K562 (cell line): ENCODE measurements at regions not wholly inside any gene's neighbourhood (a gene's known extent, or its start where the extent isn't known, plus 50 kb on each side); places are given as distances from the start of the nearest gene placed in this dataset.
"Not testable (repeated sequence)": the region's sequence is repeated elsewhere in the genome, so short reads cannot be mapped to it uniquely, and the experiment has no call there.

Experiments used
- ATAC-seq: fragments of 200-7000 bp; cut with Tn5 transposase; 3 replicates; pipeline ENCODE4 v1.9.1; 2020; ENCODE audit warnings: moderate library complexity
- BruUV-seq: library from RNA; stranded (reverse); fragments of 400-500 nt; replicated peaks from 2 replicates; lab custom pipeline; 2021; lab: Mats Ljungman, UMichigan
- CTCF ChIA-PET: fragments of 300-600 bp; formaldehyde crosslinking; extraction: SDS; loops from one replicate; lab custom pipeline; 2021; ENCODE audit warnings: low intra/inter-chr PET ratio; lab: Yijun Ruan, JAX
- POLR2A ChIA-PET: fragments of 300-600, 350-650 bp; sonication (Branson Sonifier 250); formaldehyde crosslinking; extraction: SDS; loops from one replicate; lab custom pipeline; 2021; ENCODE audit warnings: antibody characterized with exemption, inconsistent platforms; lab: Yijun Ruan, JAX
- DNase-seq, 4 experiments: peaks; one replicate each; pipeline versions ENCODE4 v3.0.0 to v3.0.0-alpha.2; 2011 to 2018; ENCODE audit warnings: low spot score in 3 of 4, mixed read lengths in 3 of 4; ENCODE audit errors: extremely low read depth in 1 of 4
- FAIRE-seq: peaks from 2 replicates; lab custom pipeline; 2011; peaks lifted over from hg19 to GRCh38; lab: Jason Lieb, UNC
- H2AFZ ChIP-seq: 2 replicates; pipeline ENCODE4 v1.6.0; 2011; ENCODE audit warnings: low read depth, low read length, control low read depth, inconsistent platforms
- H3K27ac ChIP-seq: fragments of 200-600 bp; 3 replicates; pipeline ENCODE4 v1.8.0; 2011; ENCODE audit warnings: low read depth, mild to moderate bottlenecking, control low read depth, inconsistent platforms, low read length, moderate library complexity, mixed read lengths; ENCODE audit errors: extremely low read depth
- H3K27me3 ChIP-seq, 2 experiments: fragments of 300-600 bp in 1 of 2; 2 replicates in 1 of 2; 3 replicates in 1 of 2; pipeline versions ENCODE4 v1.6.0 to v1.8.0; 2011; ENCODE audit warnings: inconsistent platforms in 2 of 2, low read length in 2 of 2, mild to moderate bottlenecking in 1 of 2, mixed read lengths in 1 of 2, moderate library complexity in 1 of 2; ENCODE audit not compliant: control insufficient read depth in 2 of 2, insufficient read depth in 2 of 2
- H3K36me3 ChIP-seq: fragments of 300-600 bp; 3 replicates; pipeline ENCODE4 v1.8.0; 2011; ENCODE audit warnings: mild to moderate bottlenecking, low read length, inconsistent platforms; ENCODE audit not compliant: control insufficient read depth, insufficient read depth
- H3K4me1 ChIP-seq, 2 experiments: fragments of 200-600 bp in 1 of 2; replicated peaks in 1 of 2; 2 replicates in 1 of 2; 3 replicates in 1 of 2; pipeline versions ENCODE4 v1.5.1 to v1.8.0; 2011; ENCODE audit warnings: inconsistent platforms in 2 of 2, low read length in 2 of 2, mild to moderate bottlenecking in 1 of 2, mixed read lengths in 1 of 2, moderate library complexity in 1 of 2; ENCODE audit not compliant: control insufficient read depth in 2 of 2, insufficient read depth in 2 of 2
- H3K4me2 ChIP-seq: 2 replicates; pipeline ENCODE4 v1.6.1; 2011; ENCODE audit warnings: low read length, control low read depth, inconsistent platforms, mixed read lengths; ENCODE audit not compliant: insufficient read depth
- H3K4me3 ChIP-seq: fragments of 200-600 bp; sonication (generic), shearing (Covaris generic); 2 replicates; pipeline ENCODE4 v1.5.1; 2016; ENCODE audit warnings: control low read depth, inconsistent platforms
- H3K79me2 ChIP-seq: fragments of 200-600 bp; 3 replicates; pipeline ENCODE4 v1.8.0; 2011; ENCODE audit warnings: low read length, inconsistent platforms; ENCODE audit not compliant: control insufficient read depth, insufficient read depth
- H3K9ac ChIP-seq, 2 experiments: 2 replicates each; pipeline versions ENCODE4 v1.6.0 to v1.6.1; 2011; ENCODE audit warnings: low read depth in 2 of 2, low read length in 2 of 2, control low read depth in 1 of 2, inconsistent platforms in 1 of 2, mild to moderate bottlenecking in 1 of 2, mixed read lengths in 1 of 2; ENCODE audit not compliant: insufficient read depth in 1 of 2
- H3K9me1 ChIP-seq: one replicate; pipeline ENCODE4 v1.6.0; 2011; ENCODE audit warnings: inconsistent platforms, mild to moderate bottlenecking, low read length, moderate library complexity; ENCODE audit not compliant: control insufficient read depth, insufficient read depth
- H3K9me3 ChIP-seq: replicated peaks from 2 replicates; pipeline ENCODE4 v1.5.1; 2011; ENCODE audit warnings: low read depth, low read length, inconsistent platforms; ENCODE audit not compliant: control insufficient read depth, insufficient read depth
- H4K20me1 ChIP-seq: replicated peaks from 2 replicates; pipeline ENCODE4 v1.6.1; 2011; ENCODE audit warnings: low read length, inconsistent platforms, mixed read lengths; ENCODE audit not compliant: control insufficient read depth, insufficient read depth
- FOSL1 ChIP-seq: fragments of 200-800 bp; sonication (Bioruptor generic); conservative IDR thresholded peaks from 2 replicates; pipeline ENCODE4 v1.6.1; 2016; ENCODE audit warnings: missing genetic modification characterization, missing compliant biosample characterization
- FUS ChIP-seq: fragments of 200-400 bp; formaldehyde crosslinking; optimal IDR thresholded peaks from 2 replicates; pipeline ENCODE3; 2017; ENCODE audit warnings: low read depth, low read length
- GTF2E2 ChIP-seq: fragments of 200-800 bp; sonication (Bioruptor generic); IDR thresholded peaks from 2 replicates; pipeline ENCODE4 v1.6.1; 2016; ENCODE audit warnings: missing genetic modification characterization, missing compliant biosample characterization
- TAF1 ChIP-seq: IDR thresholded peaks from 2 replicates; pipeline ENCODE4 v1.6.1; 2011; ENCODE audit warnings: mild to moderate bottlenecking, low read length, moderate library complexity; ENCODE audit not compliant: insufficient read depth, control insufficient read depth, severe bottlenecking; ENCODE audit errors: extremely low read depth
- ZBTB2 ChIP-seq: fragments of 450-650 bp; IDR thresholded peaks from 2 replicates; pipeline ENCODE4 v1.6.1; 2016; ENCODE audit warnings: antibody characterized with exemption
- ZNF146 ChIP-seq: IDR thresholded peaks from one replicate; pipeline ENCODE4 v1.6.1; 2018; ENCODE audit warnings: missing compliant biosample characterization; ENCODE audit not compliant: unreplicated experiment
- ZNF280A ChIP-seq: fragments of 450-650 bp; IDR thresholded peaks from 2 replicates; pipeline ENCODE4 v1.6.1; 2018; ENCODE audit warnings: mild to moderate bottlenecking, low read depth; ENCODE audit not compliant: partially characterized antibody
- WGBS: fragments of 100-300 bp; shearing (Covaris generic); methylation state at CpG from one replicate; pipeline ENCODE4 v1.1.6; 2016; ENCODE audit warnings: low coverage, mixed read lengths; ENCODE audit not compliant: insufficient coverage; ENCODE audit errors: missing lambda C conversion rate; 5-methylcytosine and 5-hydroxymethylcytosine counted together
- in situ Hi-C: fragments of 300-500 bp; cut with MboI; formaldehyde crosslinking; loops from 4 replicates; pipeline ENCODE4 v1.15.0; 2018; ENCODE audit warnings: inconsistent platforms, mixed read lengths
- intact Hi-C: fragments of 100-400 bp; cut with micrococcal nuclease; formaldehyde crosslinking; loops from 2 replicates; pipeline ENCODE4 v1.14.2; 2022

GRCh38 chr1:101115112-101115511 is 89.5 kb upstream of the DPH5 start (continued):
- TF ChIP-seq ZNF280A = no peak
- TF ChIP-seq FUS = no peak
- TF ChIP-seq ZBTB2 = no peak
- no peak for TF ChIP-seq TAF1
- TF ChIP-seq GTF2E2 = no peak
- no peak for TF ChIP-seq FOSL1 (tag)

- FAIRE-seq, BruUV-seq, H3K4me3 ChIP-seq, H4K20me1 ChIP-seq, intact Hi-C loops, CTCF ChIA-PET, in situ Hi-C loops, POLR2A ChIA-PET, H2AFZ ChIP-seq, H3K4me2 ChIP-seq, ATAC-seq, DNase-seq, H3K27ac ChIP-seq, H3K9ac ChIP-seq, H3K9me3 ChIP-seq, H3K79me2 ChIP-seq, H3K27me3 ChIP-seq, H3K36me3 ChIP-seq, H3K9me1 ChIP-seq: not testable (repeated sequence)
- peak; percentile 56 for TF ChIP-seq ZNF146 (CRISPR knock-in tag)
- WGBS = 63% methylated on average over 1 of the region's 2 CpGs
- H3K4me1 ChIP-seq = peaks cover 0 to 16% of the 10 kb centered on the region in 2 experiments; a peak in 3 of 5 replicates
These were observed 88.5 kb upstream of the DPH5 start for GRCh38 chr1:101114128-101114527.
